ENCODE measurements at regions not wholly inside any gene's neighbourhood (a gene's known extent, or its start where the extent isn't known, plus 50 kb on each side); places are given as distances from the start of the nearest gene placed in this dataset.
A peak's percentile ranks its signal among the peaks of the same experiment; 100 is the strongest.

- TF ChIP-seq SIN3A (IDR thresholded peaks at IDR 0.05; ENCODE audit: borderline replicate concordance, insufficient read depth, low read length) (0 out of 2 replicates have a peak, but pooled peaks have one; percentile 29), TAF1 (IDR thresholded peaks at IDR 0.05; ENCODE audit: borderline replicate concordance, insufficient read depth, low read length) (no peak), FOXP2 (optimal IDR thresholded peaks at IDR 0.05; ENCODE audit: borderline replicate concordance, extremely low read depth, extremely low read length, insufficient read depth) (no peak)
Measured at GRCh38 chr11:13216019-13216710, 61.4 kb upstream of the BMAL1 start.

- TF ChIP-seq REST (IDR thresholded peaks at IDR 0.05; ENCODE audit: insufficient read depth in 1 of 2, low read depth in 2 of 2, low read length in 2 of 2) (no peak), SIN3A (IDR thresholded peaks at IDR 0.05; ENCODE audit: borderline replicate concordance, insufficient read depth, low read length) (no peak), FOXP2 (optimal IDR thresholded peaks at IDR 0.05; ENCODE audit: borderline replicate concordance, extremely low read depth, extremely low read length, insufficient read depth) (no peak), POLR2AphosphoS5 (IDR thresholded peaks at IDR 0.05; ENCODE audit: low read depth, low read length) (no peak), TAF1 (IDR thresholded peaks at IDR 0.05; ENCODE audit: borderline replicate concordance, insufficient read depth, low read length) (no peak)
Measured at GRCh38 chr11:13216711-13217075, 60.9 kb upstream of the BMAL1 start.

GRCh38 chr11:13220148-13220547, 57.4 kb upstream of the BMAL1 start:
- TF ChIP-seq POLR2AphosphoS5 (IDR thresholded peaks at IDR 0.05; ENCODE audit: low read depth, low read length) (no peak), REST (IDR thresholded peaks at IDR 0.05; ENCODE audit: insufficient read depth in 1 of 2, low read depth in 2 of 2, low read length in 2 of 2) (no peak), FOXP2 (optimal IDR thresholded peaks at IDR 0.05; ENCODE audit: borderline replicate concordance, extremely low read depth, extremely low read length, insufficient read depth) (no peak), TAF1 (IDR thresholded peaks at IDR 0.05; ENCODE audit: borderline replicate concordance, insufficient read depth, low read length) (no peak), SIN3A (IDR thresholded peaks at IDR 0.05; ENCODE audit: borderline replicate concordance, insufficient read depth, low read length) (no peak)

GRCh38 chr11:13221722-13222121, 55.9 kb upstream of the BMAL1 start:
- TF ChIP-seq REST (IDR thresholded peaks at IDR 0.05; ENCODE audit: insufficient read depth in 1 of 2, low read depth in 2 of 2, low read length in 2 of 2) (no peak), TAF1 (IDR thresholded peaks at IDR 0.05; ENCODE audit: borderline replicate concordance, insufficient read depth, low read length) (no peak), FOXP2 (optimal IDR thresholded peaks at IDR 0.05; ENCODE audit: borderline replicate concordance, extremely low read depth, extremely low read length, insufficient read depth) (no peak), SIN3A (IDR thresholded peaks at IDR 0.05; ENCODE audit: borderline replicate concordance, insufficient read depth, low read length) (no peak), POLR2AphosphoS5 (IDR thresholded peaks at IDR 0.05; ENCODE audit: low read depth, low read length) (no peak)

- TF ChIP-seq POLR2AphosphoS5 (IDR thresholded peaks at IDR 0.05; ENCODE audit: low read depth, low read length) (no peak), TAF1 (IDR thresholded peaks at IDR 0.05; ENCODE audit: borderline replicate concordance, insufficient read depth, low read length) (no peak), SIN3A (IDR thresholded peaks at IDR 0.05; ENCODE audit: borderline replicate concordance, insufficient read depth, low read length) (no peak), REST (IDR thresholded peaks at IDR 0.05; ENCODE audit: insufficient read depth in 1 of 2, low read depth in 2 of 2, low read length in 2 of 2) (no peak), FOXP2 (optimal IDR thresholded peaks at IDR 0.05; ENCODE audit: borderline replicate concordance, extremely low read depth, extremely low read length, insufficient read depth) (no peak)
Measured at GRCh38 chr11:13222285-13222684, 55.3 kb upstream of the BMAL1 start.
